ENCODE measurements at regions not wholly inside any gene's neighbourhood (a gene's known extent, or its start where the extent isn't known, plus 50 kb on each side); places are given as distances from the start of the nearest gene placed in this dataset.

DNA sequence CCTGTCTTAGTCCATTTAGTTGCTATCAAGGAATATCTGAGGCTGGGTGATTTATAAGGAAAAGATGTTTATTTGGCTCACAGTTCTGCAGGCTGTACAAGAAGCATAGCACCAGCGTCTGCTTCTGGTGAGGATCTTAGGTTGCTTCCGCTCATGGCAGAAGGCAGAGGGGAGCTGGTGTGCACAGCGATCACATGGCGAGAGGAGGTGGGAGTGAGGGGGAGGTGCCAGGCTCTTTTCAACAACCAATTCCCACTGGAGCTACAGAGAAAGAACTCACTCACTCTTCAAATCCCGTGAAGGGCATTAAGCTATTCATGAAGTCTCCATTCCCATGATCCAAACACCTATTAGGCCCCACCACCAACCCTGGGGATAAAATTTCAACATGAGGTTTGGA is 371.6 kb downstream of the SH2D4B start:
- TF ChIP-seq, protein P1, sequence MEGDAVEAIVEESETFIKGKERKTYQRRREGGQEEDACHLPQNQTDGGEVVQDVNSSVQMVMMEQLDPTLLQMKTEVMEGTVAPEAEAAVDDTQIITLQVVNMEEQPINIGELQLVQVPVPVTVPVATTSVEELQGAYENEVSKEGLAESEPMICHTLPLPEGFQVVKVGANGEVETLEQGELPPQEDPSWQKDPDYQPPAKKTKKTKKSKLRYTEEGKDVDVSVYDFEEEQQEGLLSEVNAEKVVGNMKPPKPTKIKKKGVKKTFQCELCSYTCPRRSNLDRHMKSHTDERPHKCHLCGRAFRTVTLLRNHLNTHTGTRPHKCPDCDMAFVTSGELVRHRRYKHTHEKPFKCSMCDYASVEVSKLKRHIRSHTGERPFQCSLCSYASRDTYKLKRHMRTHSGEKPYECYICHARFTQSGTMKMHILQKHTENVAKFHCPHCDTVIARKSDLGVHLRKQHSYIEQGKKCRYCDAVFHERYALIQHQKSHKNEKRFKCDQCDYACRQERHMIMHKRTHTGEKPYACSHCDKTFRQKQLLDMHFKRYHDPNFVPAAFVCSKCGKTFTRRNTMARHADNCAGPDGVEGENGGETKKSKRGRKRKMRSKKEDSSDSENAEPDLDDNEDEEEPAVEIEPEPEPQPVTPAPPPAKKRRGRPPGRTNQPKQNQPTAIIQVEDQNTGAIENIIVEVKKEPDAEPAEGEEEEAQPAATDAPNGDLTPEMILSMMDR (conservative IDR thresholded peaks at IDR 0.05; ENCODE audit: low read length) = no peak
- TF ChIP-seq EZH2phosphoT487 (IDR thresholded peaks at IDR 0.05; ENCODE audit: borderline replicate concordance, low read depth, low read length) = no peak

Data from OCI-LY7 (cell line).